HG02884 (cell line): ENCODE measurements at regions not wholly inside any gene's neighbourhood (a gene's known extent, or its start where the extent isn't known, plus 50 kb on each side); places are given as distances from the start of the nearest gene placed in this dataset.
"Not testable (repeated sequence)": the region's sequence is repeated elsewhere in the genome, so short reads cannot be mapped to it uniquely, and the experiment has no call there.

Experiments
- ATAC-seq: cut with Tn5 transposase; IDR thresholded peaks from one replicate; pipeline ENCODE4 v1.9.1; 2021; ENCODE audit warnings: mild to moderate bottlenecking, moderate library complexity; ENCODE audit not compliant: unreplicated experiment

DNA sequence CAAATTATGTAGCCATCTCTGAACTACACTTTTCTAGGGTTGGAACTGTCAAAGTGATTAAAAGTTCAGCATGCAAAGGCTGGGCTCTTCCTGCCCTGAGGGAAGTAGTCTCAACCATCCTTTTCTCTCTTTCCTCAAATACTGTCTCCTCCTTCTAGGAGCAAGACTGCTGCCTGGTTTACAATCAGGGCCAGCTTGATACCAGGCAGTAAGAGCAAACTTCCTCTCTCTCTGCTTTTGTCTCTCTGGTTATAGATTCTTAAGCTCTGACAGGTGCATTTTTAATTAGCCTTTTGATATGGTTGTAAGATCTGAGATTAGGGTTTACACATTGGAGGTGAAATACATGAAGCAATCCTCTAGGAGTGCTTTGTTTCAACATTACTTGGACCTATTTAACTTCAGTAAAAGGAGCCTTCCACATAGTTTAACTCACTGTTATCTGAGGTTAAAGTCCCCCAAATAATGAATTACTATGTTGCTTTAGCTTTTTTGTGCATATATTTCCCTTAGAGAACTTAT lies 436.1 kb downstream of the SPATA31D1 start:
- ATAC-seq = no peak

DNA sequence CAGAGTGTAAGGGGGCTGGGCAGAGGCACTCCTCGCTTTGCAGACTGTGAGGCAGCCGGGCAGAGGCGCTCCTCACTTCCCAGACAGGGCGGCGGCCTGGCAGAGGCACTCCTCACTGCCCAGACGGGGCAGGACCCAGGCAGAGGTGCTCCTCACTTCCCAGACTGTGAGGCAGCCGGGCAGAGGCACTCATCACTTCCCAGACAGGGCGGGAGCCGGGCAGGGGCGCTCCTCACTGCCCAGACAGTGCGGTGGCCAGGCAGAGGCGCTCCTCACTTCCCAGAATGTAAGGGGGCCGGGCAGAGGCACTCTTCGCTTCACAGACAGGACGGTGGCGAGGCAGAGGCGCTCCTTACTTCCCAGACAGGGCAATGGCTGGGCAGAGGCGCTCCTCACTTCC lies 442.5 kb downstream of the SPATA31D1 start:
- ATAC-seq = no peak

DNA sequence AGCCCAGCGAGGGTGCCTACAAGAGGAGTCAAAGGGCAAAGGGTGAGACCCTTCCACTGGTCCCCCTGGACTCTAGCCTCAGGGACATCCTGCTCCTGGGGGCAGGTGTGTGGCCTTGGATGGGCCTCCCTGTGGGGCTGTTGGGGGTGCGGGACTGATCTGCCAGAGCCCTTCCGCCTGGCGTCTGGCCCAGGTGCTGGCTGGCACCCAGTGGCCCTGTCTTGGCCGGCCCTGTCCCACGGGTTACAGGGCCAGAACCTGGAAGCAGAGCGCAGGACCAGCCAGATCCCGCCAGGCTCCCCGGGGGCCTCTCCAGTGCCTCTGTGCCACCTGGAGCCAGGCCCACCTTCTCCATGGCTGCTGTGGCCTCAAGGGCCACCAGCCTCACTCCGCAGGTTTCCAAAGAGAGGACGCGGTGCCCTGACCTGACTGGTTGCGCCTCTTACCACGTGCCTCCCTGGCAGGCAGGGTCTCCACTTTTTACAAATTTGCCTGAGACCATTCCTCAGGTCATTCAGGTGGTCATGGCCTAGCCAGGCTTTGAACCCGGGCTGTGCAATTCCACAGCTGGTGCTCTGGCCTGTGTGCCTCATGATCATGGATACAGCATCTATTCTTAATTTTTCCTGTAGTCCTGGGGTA lies 444.8 kb downstream of the SPATA31D1 start:
- not testable (repeated sequence) for ATAC-seq

DNA sequence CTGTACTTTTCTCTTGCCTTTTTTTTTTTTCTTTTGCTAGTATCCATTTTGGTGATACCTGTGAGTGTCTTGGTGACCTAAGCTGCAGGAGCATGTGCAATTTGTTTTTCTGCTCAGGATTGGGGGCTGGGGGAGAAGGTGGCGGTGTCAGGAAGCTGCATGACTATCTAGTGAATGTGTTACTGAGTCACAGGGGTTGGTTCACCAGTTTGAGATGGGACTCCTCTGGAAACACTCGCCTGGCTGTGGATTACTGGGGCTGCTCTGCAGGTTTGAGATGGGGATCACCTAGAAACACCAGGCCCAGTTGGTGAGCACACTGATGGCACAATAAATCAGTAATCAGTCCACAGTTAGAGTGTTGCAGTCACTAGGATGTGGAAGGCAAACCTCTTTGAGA lies 447.9 kb downstream of the SPATA31D1 start:
- ATAC-seq = no peak

DNA sequence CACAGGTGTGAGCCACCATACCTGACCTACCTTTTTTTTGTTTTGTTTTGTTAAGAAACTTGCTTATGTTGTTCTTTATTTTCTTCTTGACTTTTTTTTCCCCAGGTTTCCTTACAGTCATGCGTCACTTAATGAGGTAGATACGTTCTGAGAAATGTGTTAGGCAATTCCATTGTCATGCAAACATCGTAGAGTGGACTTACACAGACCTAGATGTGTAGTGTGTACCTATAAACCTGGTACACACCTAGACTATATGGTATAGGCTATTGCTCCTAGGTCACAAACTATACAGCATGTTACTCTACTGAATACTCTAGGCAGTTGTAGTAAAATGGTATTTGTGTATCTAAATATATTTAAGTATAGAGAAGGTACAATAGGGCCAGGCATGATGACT lies 448.6 kb downstream of the SPATA31D1 start:
- ATAC-seq = not testable (repeated sequence)

DNA sequence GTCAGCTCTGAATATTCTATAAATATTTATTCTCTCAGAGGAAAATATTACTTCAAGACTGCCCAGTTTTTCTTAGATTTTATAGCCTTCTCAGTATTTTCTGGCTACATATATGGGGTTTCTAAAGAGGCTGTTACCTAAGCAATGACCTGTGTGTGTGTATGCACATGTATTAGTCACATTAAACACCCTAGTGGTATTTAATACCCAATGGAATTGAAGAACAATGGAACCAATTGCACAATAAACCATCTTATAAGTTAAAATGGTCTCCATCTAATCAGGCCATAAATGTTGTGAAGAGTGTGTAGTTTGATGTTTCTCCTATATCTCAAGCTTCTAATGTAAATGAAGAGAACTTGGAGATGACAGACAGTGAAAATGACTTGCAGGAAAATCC lies 450.0 kb downstream of the SPATA31D1 start:
- no peak for ATAC-seq

DNA sequence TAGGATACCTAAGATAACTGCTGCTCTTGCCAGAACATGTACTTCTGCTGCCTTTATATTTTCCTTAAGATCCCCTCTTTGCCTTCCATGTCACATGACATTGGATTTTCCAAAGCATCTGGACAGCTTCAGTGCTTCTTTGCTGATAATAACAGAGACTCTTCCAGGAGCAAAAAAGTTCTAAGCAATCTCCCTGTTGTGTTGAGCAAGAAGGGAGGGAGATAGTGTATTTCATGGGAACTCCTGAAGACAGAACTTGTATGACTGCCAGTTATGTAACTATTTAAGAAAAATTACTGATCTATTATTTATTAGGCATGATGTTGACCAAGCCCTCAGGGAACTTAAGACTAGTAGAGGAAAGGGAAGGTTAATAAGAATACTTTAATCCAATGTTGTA lies 454.7 kb downstream of the SPATA31D1 start:
- no peak for ATAC-seq

DNA sequence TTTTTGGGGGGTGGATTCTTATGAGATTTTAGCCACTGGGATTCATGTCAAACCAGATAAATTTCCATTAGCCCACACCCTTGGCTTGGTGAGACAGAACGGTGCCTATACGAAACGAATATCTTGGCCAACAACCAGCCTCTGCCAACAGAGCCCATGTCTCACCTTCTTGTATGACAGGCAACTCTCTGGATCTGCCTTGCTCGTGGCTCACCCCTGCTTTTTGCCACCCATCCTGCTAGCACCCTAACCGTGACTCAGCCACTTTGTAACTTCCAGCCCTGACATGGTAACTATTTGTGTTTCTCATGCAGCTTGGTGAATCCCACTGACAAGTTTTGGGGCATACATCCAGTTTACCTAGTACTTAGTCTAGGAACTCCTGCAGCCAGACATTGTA lies 457.0 kb downstream of the SPATA31D1 start:
- ATAC-seq = no peak

DNA sequence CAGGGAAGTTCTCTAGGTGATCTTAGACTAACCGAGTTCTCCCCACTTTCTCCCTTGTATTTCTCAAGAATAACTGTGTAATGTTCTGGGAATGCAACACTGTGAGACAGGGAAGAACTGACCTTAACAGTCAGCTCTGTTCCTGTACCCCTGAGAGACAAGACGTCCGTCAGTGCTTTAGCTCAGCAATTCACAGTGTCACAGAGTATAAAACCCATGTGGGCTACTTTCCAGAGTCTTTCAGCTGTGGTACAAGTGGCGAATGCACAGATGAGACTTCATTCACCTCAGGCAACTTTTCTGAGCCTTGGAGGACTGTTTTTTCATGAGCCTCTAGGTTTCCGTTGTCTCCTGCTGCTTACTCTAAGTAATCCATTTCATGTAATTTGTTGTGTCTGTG lies 458.8 kb downstream of the SPATA31D1 start:
- no peak for ATAC-seq

DNA sequence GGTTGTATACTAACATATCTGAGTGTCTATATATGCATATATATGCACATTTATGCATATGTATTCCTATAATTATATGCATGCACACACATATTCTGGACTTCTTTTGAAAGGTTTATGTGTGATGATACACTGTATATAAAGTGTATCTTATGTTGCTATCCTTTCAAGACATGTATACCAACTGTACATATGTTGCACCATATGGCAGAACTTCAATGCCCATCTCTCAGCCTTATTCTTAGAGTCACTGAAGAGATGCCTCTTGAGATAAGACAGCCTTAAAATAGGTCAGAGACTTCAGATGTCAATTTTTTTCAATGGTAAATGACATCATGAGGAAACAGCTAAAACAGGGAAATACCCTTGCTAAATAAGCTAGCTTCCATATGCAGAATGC lies 461.4 kb downstream of the SPATA31D1 start:
- no peak for ATAC-seq

DNA sequence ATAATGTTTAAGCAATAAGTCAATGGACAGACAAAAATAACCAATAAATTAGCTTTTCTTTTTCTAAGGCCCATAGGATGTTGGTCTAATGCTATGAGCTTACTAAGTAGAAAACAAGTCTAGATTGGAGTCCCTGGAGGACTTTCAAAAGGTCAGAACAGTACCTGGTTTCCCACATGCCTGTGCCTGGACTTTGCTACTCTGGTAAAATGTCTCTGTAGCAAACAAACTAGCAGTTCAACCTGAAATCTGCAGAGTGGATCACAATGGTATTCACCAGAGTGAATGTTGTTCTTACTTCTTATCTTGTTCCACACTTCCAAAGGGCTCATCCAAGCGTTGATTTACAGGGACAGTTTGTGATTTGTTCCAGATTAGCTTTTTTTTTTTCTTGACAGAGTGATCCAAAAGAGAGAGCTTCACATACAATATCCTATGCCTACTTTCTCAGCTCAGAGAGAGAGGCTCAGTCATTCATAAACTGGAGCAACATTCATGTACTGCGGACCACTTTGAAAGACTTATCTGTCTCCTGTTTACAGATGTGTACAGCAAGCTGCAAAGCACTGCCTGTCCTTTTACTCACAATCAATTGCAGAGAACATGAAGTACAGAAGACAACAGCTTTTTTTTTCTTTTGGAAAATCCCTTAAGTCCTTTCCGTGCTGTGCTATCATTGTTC lies 466.1 kb downstream of the SPATA31D1 start:
- ATAC-seq = no peak

DNA sequence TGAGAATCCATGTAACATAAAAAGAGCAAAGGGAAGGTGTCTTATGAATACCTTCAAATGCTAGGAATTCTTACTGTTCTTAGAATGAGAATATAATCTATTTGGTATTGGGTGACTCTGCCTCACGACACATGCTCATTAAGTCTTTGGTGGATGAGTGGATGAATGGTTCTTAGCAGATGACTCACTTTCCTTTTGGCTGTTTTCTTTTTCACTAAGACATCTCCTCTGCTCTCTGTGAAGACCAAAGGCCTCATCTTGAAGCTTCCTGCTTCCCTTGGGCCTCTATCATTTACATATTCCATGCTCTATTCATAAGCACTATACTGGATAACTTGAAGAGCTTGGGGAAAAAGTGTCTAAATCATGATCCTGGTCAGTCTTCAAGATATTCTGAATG lies 468.1 kb downstream of the SPATA31D1 start:
- ATAC-seq = no peak

DNA sequence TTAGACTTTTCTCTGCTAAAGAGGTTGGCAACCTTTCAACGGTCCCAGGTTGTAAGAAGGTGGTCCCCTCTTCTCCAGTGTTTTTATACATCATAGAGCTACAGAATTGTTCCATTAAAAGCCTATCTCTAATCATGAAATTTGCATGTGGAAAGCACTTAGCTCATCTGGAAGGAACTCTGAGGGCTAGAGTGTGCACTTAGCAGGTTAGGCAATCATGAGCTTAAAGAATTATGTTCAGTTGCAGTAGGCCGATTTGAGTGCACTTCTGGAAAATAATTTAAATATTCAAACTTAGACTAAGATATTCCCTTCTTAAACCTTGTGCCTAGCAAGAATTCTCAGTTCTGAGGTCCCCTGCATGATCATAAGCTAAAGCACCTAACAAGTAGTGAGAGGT lies 468.7 kb downstream of the SPATA31D1 start:
- ATAC-seq = no peak

DNA sequence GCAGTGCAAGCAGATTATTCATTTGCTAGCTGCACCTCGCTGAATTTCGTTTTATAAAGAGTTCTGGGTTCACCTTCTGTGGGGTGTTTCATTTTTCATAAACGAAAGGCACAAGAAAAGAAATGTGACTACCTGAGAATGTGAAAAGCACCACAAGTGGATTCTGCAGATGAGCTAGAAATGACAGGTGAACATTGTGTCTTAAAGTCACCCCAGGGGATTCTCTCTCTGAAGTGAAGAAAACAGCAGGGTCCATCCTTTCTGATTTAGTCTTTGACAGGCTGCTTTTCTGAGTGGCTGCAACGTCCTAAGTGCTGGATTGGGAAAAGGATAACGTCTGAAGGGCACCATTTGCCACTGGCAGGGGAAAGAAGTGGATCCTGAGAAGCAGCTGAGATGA lies 469.3 kb downstream of the SPATA31D1 start:
- ATAC-seq = no peak

DNA sequence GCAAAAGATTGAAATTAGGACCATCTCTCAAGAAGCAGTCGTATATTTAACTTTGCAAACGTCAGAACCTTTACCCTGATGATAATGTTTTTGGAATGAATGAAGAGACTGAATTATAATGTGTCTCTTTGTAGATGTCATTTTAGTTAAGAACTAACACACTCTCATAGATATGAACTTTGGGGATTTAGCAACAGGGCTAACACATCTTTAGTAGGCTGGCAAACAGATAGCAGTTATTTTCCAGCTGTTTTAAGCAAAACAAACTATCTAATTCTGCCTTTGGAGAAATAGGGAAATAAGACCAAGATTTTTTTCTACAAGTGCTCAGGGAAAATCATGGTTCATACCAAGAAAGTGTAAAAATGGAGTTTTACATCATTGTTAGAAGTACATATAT lies 469.7 kb downstream of the SPATA31D1 start:
- no peak for ATAC-seq

DNA sequence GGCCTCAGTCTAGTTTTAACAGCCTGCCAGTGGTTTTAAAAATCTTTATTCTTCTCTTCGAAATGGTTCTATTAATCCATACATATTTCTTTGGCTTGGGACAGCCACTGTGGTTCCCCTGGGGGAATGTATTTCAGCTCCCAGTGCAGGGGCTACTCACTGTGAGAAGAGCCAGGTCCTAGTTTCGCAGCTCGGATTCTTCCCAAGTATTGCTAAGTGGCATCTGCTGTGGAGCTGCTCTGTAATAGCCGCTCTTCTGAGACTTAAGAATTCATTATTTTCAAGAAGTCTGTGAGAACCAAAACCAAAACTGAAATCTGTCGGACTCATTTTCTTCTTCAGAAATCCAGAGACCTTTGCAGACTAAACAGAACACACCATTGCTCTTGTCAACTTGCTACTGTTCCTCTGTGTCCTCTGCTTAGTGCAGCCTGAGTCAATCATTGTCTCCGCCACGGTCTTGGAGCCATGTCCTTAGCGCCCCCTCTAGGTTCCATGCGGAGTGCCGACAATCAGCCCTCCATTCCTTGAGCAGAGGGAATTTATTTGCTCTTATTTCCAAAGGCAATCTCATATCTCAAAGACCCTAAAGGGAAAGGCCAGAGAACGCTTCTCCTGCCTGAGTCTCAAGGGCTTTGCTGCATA lies 478.2 kb downstream of the SPATA31D1 start:
- no peak for ATAC-seq

DNA sequence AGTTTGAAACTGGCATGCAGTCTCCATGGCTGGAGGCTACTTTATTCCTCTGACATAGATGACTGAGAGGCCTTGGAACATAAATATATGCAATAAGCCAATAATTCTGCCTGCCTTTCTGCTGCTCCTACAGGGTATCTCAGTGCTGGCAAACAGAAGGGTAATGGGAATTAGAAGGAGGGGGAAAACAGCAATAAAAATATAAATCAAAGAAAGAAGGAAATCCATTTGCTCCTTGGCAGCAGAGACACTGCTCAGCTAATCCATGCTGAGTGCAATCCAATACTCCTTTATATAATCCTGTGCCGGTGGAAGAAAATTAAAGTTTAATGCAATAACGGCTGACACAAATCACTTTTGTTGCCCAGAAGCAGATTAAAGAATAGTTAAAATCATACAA lies 478.9 kb downstream of the SPATA31D1 start:
- ATAC-seq = no peak

DNA sequence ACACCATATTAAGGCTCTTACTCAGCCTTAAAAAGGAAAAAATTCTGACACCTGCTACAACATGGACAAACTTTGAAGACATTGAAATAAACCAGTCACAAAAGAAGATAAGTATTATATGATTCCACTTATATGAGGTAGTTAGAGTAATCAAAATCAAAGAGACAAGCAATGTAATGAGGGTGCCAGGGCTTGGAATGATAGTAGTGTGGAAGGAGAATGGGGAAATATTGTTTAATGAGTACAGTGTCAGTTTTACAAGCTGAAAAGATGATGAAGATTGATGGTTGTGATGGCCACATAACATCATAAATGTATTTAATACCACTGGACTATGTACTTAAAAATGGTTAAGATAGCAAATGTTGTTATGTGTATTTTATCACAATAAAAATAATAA lies 485.7 kb downstream of the SPATA31D1 start:
- ATAC-seq = no peak

DNA sequence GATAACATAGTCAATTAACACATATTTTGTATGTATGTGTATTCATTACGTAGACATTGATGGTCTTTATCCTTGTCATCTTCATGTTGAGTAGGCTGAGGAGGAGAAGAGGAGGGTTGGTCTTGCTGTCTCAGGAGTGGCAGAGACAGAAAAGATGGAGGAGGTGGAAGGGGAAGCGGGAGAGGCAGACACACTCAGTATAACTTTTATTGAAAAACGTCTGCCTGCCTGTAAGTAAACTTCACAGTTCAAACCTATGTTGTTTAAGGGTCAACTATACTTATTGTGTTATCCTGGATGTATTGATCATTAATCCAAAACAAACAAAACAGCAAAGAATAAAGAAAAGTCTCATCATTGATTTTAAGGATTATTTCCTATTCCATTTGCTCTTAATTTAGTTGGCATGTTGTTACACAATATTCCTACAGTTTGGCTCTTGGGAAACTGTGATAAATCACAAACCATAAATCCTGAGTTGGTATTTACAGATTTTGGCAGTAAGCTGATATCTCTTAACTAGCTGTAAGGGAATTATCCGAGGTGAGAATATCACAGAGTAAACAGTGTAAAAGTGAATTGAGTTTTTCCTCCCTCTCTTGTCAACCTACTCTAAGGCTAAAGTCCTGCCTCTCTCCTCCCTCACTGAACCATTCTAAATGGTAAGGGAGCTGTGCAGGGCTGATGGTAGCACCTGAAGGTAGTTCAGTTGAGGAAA lies 487.2 kb downstream of the SPATA31D1 start:
- ATAC-seq = no peak

DNA sequence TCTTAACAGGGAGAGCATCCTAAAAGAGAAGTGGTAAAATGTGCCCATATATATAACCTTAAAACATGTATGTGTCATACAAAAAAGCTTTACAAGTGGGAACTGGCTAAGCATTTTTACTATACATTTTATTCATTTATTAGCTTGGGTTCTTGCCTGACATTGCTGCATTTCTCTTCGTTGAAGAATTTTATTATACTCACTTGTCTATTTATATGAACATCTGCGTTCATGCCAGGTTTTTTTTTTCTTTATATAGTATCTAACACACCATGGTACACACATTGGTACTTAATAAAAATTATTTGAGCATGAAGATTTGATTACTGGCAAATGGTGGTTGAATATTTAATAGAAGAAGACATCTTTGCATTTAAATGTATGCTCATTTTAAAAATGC lies 492.3 kb downstream of the SPATA31D1 start:
- ATAC-seq = no peak

DNA sequence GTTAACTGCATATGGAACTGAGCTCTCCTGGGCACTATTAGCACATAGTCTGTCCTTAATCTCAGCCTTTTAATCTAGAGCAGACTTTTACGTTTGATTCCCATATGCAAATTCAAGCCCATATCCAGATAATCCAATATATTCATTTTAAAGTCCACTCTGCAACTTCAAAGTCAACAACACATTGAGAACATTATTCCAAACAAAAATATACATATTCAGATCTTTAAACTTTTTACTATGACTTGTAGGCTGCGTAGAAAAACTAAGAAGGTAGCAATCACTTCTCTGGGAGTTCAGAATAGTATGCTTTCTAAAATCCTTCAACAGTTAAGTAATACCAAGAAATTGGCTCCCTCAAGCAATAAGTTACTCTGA lies 499.4 kb downstream of the SPATA31D1 start:
- no peak for ATAC-seq
